ENCODE measurements at regions not wholly inside any gene's neighbourhood (a gene's known extent, or its start where the extent isn't known, plus 50 kb on each side); places are given as distances from the start of the nearest gene placed in this dataset.

GRCh38 chr9:109914280-109915027 is 134.5 kb downstream of the PALM2AKAP2 start:
- DNase-seq, result no peak

DNA sequence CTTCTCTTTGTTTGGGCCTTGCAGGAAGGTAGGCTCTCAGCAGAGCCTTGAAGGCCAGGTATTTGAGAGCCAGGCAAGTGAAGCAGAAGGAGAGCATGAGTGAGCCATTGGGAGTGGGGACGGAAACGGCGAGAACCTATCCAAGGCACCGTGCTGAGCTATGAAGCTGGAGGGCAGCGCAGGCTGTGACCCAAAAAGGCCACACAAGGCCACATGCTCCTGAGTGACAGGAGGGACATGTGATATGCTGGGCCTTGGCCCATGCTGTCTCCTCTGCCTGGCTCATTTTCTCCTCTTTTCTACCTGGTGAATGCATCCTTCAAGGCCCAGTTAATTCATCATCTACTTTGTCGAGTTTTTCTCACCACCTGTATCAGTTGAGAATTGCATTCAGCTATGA is 136.3 kb downstream of the PALM2AKAP2 start:
- DNase-seq, result no peak

GRCh38 chr9:109918339-109919163 is 138.6 kb downstream of the PALM2AKAP2 start:
- DNase-seq, result peak; percentile 28

DNA sequence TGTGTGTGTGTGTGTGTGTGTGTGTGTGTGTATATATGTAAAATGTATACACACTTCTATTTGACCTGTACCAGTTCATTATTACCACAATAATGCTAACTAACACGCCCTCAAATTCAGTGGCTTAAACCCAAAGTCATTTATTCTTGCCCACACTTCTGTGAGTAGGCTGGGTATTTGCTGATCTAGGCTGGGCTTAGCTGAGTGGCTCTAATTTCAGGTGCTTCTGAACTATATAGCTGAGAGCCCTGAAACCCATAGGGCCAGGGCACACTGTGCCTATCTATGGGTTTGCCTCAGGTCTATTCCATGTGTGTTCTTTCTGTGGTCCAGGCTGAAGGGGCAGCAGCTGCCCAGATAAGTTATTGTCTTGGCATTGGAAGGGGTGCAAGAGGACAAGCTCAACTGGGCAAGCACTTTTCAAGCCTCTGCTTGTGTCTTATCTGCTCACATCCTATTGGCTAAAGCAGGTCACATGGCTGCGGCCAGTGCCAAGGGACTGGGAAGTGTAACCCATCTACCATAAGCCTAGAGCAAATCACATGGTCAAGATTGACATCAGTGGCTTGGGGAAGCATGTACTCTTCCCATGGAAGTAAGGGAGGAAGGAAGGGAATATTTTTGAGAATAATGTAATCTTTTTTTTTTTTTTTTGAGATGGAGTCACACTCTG is 139.9 kb downstream of the PALM2AKAP2 start:
- no peak for DNase-seq

DNA sequence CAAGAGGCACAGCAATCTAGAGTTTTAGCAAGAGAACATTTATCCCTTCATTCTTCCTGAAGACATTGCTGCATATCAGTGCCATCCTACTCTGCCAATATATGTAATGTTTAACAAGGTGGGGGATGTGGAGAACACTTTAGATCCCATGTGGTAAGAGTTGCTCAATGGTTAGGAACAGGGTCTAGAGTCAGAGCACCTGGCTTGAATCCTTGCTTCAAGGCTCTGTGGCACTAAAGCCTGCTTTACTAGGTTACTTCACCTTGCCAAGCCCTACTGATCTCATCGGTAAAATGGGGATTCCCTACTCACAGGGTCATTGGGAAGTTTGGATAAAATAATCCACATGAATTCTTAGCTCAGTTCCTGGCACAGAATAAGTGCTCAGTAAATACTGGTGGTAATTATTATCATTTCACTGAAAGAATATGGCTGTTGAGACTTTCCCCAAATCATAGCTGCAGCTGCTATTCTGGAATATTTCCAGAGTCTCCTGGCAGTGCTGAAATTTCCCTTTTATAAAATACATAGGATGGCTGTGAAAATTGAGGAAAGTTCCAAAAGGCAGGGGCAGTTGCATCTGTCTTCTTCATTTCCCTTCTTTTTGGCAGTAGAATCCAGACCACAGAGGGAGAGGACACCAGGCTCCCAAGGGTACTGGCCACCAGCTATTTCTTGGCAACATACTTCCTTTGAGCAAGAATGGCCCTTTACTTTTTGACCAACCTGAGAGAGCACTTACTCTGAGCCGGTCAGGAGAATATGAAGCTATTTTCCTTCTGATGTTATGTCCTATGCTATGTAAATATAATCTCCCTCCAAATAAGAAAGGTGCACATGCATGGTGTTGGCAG is 142.8 kb downstream of the PALM2AKAP2 start:
- DNase-seq, result peak; percentile 58

GRCh38 chr9:109923471-109923760 is 143.4 kb downstream of the PALM2AKAP2 start:
- DNase-seq, result peak; percentile 68

DNA sequence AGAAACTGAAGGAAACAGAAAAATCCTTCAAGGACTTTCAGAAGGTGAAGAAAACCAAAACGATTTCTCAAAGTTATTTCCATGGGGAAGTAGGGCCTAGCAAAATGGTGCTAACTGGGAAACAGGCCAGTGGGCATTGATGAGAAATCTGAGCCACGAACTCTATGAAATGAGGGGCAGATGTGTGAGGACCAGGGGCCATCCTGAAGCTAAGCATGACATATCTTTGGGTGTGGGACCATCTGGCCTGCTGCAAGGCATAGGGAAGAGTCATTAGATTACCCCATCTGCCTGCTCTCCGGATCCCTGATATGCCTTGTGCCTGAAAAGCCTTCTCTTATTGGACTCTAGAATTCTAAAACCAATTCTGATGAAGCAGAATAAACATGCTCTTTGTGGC is 143.8 kb downstream of the PALM2AKAP2 start:
- peak; percentile 31 for DNase-seq

GRCh38 chr9:109925799-109926198 is 145.8 kb downstream of the PALM2AKAP2 start:
- no peak for DNase-seq

DNA sequence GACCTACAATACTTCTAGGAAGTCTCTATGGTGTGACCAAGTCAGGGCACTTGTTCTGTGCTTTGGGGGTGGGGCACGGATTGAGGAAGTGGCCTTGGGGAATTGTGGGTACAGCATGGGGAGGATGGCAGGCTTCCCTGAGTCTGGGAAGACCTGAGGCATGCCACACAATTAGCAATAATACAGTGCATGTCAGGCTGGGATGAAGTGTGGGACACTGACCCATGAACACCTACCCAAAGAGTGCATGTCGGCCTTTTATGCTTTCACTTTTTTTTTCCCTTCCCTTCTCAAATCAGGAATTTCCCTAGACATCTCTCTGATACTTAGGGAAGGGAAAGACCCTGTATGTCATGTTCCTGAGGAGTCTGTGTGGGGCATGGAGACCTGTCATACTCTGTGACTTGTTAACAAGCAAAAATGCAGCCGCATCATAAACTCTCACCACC is 146.4 kb downstream of the PALM2AKAP2 start:
- no peak for DNase-seq

- no peak for DNase-seq
These were observed 151.6 kb downstream of the PALM2AKAP2 start for GRCh38 chr9:109931623-109932022.

DNA sequence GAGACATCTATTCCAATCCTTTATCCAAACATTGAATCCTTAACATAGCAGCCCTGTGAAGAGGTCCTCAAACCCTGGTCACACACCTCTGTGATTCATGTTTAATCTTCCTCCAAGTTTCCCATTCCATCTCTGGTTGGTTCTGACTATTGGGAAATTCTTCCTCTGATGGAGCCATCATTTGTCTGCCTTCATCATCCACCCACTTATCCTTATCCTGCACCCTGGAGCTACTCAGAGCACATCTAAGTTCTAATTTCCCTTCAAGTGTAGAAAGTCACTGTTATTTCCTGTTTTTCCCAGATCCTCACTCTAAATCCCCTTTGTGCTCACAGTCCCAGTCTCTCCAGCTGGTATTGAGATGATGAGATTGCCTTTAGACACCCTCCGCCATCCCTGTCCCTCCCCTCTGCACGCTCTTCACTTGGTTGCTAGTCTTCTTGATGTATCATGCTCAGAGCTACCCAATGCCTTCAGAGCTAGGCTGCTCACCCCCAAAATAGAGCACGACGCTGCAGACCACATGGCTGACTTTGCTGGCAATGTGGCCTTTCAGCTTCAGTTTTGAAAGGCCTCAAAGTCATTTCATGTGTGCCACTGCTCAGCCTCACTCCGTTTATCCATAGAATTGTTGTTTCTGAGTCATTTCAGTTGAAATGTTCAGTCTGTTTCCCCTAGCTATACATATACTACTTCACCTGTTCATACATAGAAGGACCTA is 154.3 kb downstream of the PALM2AKAP2 start:
- DNase-seq, result no peak

DNA sequence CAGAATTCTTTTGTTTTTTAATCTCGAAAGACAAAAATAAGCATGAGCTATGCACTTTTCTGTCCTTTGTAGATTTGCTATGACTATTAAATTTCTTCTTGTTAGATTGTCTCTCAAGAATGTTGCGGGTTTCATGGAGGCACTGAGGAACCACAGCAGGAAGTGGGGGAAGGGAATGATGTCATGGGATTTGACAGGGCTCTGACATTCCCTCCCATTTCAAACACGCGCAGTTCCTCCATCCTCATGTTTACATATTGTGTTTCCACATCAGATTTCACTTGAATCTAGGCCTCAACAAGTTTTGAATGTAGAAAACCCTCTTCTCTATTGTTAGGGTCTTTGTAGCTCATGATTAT is 154.8 kb downstream of the PALM2AKAP2 start:
- no peak for DNase-seq

DNA sequence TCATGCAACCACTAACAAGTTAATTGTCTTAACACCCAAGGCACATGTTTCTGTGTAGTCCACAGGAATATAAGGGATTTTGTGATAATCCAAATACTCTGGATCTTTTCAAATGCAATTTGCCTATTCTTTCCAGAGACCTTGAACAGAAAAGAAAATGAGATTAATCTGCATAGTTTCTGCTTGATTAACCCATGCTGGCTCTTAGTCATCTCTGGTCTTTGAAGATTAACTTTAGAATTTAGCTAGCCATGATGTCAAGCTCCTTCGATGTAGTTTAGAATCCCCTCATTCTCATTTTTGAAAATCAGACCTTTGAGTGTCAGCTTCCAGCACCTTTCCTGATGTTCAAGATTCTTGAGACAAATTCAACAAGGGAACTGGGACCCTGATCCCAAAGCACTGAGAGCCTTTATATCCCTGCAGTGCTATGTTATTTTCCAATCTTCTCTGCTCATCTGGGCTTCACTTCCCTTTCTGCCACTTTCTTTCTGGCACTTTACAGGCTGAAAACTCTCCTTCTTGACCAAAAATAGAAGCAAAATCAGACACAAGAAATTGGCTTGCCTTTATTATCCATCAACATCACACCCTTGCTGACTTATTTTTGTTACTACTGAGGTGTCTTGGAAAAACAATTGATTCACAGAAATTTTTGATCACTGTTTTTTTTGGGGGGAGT is 155.5 kb downstream of the PALM2AKAP2 start:
- no peak for DNase-seq

DNA sequence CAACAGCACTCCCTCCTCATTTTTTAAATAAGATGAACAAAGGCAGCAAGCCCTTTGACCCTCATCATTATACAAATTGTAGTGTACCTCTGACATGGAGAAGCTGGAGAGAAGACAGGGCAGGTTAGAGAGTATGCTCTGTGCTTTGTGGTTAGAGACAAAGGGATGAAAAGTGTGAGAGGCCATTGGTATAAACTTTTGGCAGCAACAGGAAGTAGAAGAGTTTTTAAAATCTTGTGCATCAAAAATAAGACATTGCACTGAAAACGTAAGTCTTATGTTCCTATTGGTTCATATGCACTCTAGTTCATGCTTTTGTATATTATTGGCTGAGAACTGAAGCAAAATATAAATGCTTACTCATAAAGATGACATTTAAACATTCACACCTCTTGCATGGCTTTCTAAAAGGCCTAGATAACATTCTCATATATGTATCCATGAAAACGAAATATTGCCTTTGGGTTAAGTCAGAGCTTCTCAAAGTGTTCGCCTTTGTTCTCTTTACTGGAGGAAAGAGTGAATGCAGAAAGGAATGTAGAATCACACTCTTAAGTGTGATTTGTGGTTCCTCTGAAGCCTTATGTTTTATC is 158.0 kb downstream of the PALM2AKAP2 start:
- no peak for DNase-seq

GRCh38 chr9:109939698-109940342 is 159.8 kb downstream of the PALM2AKAP2 start:
- DNase-seq, result no peak

DNA sequence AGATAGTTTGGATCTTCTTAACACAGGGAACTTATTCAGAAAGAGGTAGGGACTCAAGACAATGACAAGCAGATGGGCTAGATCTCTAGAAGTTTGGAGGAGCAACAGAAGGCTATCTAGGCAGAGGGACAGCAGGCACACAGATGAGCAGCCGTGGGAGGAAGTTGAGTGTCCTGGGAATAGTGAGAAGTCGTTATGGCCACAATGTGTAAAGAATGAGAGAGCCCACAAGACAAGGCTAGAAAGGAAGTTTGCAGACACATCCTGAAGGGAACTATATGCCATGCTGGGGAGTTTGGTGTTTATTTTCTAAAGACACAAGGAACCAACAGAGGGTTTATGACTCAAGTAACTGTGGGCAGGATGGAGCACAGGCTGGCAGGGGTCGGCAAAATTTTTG is 160.6 kb downstream of the PALM2AKAP2 start:
- DNase-seq, result no peak

DNA sequence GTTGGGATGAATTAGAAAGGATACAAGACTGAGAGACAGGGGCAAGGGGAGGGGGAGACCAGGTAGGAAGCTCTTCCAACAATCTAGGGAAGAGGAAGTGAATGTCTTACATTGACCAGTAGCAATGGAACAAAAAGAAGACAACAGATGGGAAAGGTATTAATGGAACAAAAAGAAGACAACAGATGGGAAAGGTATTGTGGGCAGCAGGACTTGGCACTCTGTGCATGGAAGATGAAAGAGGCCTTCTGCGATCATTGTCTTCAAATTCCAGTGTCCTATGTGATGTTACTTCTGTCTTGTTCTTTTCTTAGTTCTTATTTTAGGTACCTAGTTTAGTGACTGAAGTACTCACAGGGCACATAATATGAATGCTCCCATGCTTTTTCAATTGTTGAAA is 161.8 kb downstream of the PALM2AKAP2 start:
- no peak for DNase-seq

- no peak for DNase-seq
These were observed 165.6 kb downstream of the PALM2AKAP2 start for GRCh38 chr9:109945573-109945972.

GRCh38 chr9:109948453-109948852 is 168.5 kb downstream of the PALM2AKAP2 start:
- DNase-seq, result no peak

- no peak for DNase-seq
These were observed 170.9 kb downstream of the PALM2AKAP2 start for GRCh38 chr9:109950710-109951443.

Measured in femur (tissue), 1 donor.